OCI-LY7 (cell line): ENCODE measurements at regions not wholly inside any gene's neighbourhood (a gene's known extent, or its start where the extent isn't known, plus 50 kb on each side); places are given as distances from the start of the nearest gene placed in this dataset.

Experiments used
- BruUV-seq: library from RNA; stranded (reverse); fragments of 400-500 nt; replicated peaks from 2 replicates; lab custom pipeline; 2021; lab: Mats Ljungman, UMichigan
- CTCF ChIA-PET: fragments of 300-600 bp; sonication (Branson Sonifier 250); formaldehyde crosslinking; loops from one replicate; lab custom pipeline; 2022; ENCODE audit warnings: antibody characterized with exemption; ENCODE audit not compliant: unreplicated experiment; lab: Charles Lee
- POLR2A ChIA-PET: fragments of 300-600 bp; sonication (Branson Sonifier 250); formaldehyde crosslinking; loops from one replicate; lab custom pipeline; 2022; ENCODE audit warnings: antibody characterized with exemption; lab: Charles Lee
- DNase-seq: peaks from one replicate; pipeline ENCODE4 v3.0.0-alpha.2; 2015; ENCODE audit warnings: low spot score
- H2AFZ ChIP-seq: fragments of 200-600 bp; sonication (generic), shearing (Covaris generic); 2 replicates; pipeline ENCODE4 v1.6.1; 2014; ENCODE audit warnings: mild to moderate bottlenecking, antibody characterized with exemption, low read length, moderate library complexity
- H3K27ac ChIP-seq: fragments of 200-600 bp; sonication (generic); 2 replicates; pipeline ENCODE4 v1.5.1; 2014; ENCODE audit warnings: mixed run types, low read depth, mild to moderate bottlenecking, moderate library complexity, low read length, inconsistent platforms; ENCODE audit not compliant: poor library complexity, severe bottlenecking
- H3K36me3 ChIP-seq: fragments of 200-600 bp; sonication (generic); 2 replicates; pipeline ENCODE4 v1.6.1; 2014; ENCODE audit warnings: mild to moderate bottlenecking, antibody characterized with exemption, low read length, moderate library complexity, mixed read lengths; ENCODE audit not compliant: insufficient read depth
- H3K4me1 ChIP-seq: fragments of 200-600 bp; sonication (generic); 2 replicates; pipeline ENCODE4 v1.5.1; 2014; ENCODE audit warnings: mild to moderate bottlenecking, low read length; ENCODE audit not compliant: insufficient read depth, poor library complexity, severe bottlenecking
- H3K4me2 ChIP-seq: fragments of 200-600 bp; sonication (generic); 2 replicates; pipeline ENCODE4 v1.6.1; 2014; ENCODE audit warnings: mild to moderate bottlenecking, low read length
- H3K4me3 ChIP-seq: fragments of 200-600 bp; sonication (generic); 2 replicates; pipeline ENCODE4 v1.5.1; 2014; ENCODE audit warnings: mild to moderate bottlenecking, low read depth, low read length; ENCODE audit not compliant: poor library complexity, severe bottlenecking
- H3K79me2 ChIP-seq: fragments of 200-600 bp; sonication (generic); 2 replicates; pipeline ENCODE4 v1.6.1; 2016; ENCODE audit warnings: low read depth, mild to moderate bottlenecking, low read length, moderate library complexity, mixed read lengths; ENCODE audit not compliant: insufficient read depth
- H3K9me2 ChIP-seq: fragments of 200-600 bp; sonication (generic); 2 replicates; pipeline ENCODE4 v1.6.1; 2016; ENCODE audit warnings: mild to moderate bottlenecking, low read length, mixed read lengths; ENCODE audit not compliant: insufficient read depth
- H3K9me3 ChIP-seq: fragments of 200-600 bp; sonication (generic); 2 replicates; pipeline ENCODE4 v1.6.1; 2014; ENCODE audit warnings: mild to moderate bottlenecking, mixed run types, low read length, mixed read lengths
- H4K20me1 ChIP-seq: fragments of 200-600 bp; sonication (generic); 2 replicates; pipeline ENCODE4 v1.6.1; 2014; ENCODE audit warnings: mild to moderate bottlenecking, antibody characterized with exemption, low read length, moderate library complexity, mixed read lengths; ENCODE audit not compliant: insufficient read depth
- CTCF ChIP-seq: fragments of 200-600 bp; sonication (generic); conservative IDR thresholded peaks from 2 replicates; pipeline ENCODE4 v1.5.1; 2014; ENCODE audit warnings: mild to moderate bottlenecking, antibody characterized with exemption, low read length, moderate library complexity, mixed read lengths
- EZH2phosphoT487 ChIP-seq: fragments of 200-600 bp; sonication (generic); IDR thresholded peaks from 2 replicates; pipeline ENCODE4 v1.6.1; 2018; ENCODE audit warnings: low read depth, borderline replicate concordance, mild to moderate bottlenecking, mixed run types, antibody characterized with exemption, low read length, moderate library complexity, mixed read lengths
- intact Hi-C: fragments of 100-400 bp; cut with micrococcal nuclease; formaldehyde crosslinking; loops from one replicate; pipeline ENCODE4 v1.10.0; 2022; ENCODE audit not compliant: unreplicated experiment

DNA sequence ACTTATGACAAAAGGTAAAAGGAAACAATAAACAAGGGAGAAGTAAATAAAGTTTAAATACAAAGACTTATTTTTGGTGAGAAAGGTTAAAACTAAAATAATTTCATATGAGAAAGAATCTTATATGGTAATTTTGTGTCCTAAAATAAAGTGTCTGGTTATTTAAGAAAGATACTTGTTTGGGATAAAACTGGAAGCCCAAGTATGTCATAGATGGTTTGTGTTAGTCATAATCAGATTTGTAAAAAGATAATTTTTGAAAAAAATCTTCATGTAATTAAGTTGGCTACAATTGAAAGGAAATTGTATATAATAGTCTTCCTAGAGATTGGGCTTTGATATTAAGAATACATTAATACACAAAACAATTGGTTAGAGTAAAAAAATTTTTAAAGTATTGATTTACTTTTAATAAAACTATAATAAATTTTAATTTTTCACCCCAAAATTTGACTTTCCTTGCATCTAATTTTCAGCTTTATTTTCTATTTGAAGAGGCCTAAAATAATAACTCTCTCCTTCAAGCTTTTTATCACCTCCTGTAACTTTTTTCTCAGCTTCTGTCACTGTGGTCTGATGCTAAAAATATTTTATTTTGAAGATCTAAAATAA lies 315.6 kb downstream of the SLITRK5 start:
- Histone ChIP-seq H3K9me2 (no peaks in the 10 kb centered on the region), H3K36me3 (no peaks in the 10 kb centered on the region), H3K4me3 (no peak overlapping the region), H2AFZ (no peak overlapping the region), H3K9me3 (peaks cover 11% of the 10 kb centered on the region), H3K4me2 (no peak overlapping the region), H3K79me2 (no peaks in the 10 kb centered on the region), H3K4me1 (no peaks in the 10 kb centered on the region), H4K20me1 (no peaks in the 10 kb centered on the region), H3K27ac (no peak overlapping the region)
- intact Hi-C loops, result no loop called here
- no peak for DNase-seq
- BruUV-seq, result no TSS peak
- POLR2A ChIA-PET, result no interaction called here
- TF ChIP-seq EZH2phosphoT487 (no peak), CTCF (no peak)
- CTCF ChIA-PET, result no interaction called here

DNA sequence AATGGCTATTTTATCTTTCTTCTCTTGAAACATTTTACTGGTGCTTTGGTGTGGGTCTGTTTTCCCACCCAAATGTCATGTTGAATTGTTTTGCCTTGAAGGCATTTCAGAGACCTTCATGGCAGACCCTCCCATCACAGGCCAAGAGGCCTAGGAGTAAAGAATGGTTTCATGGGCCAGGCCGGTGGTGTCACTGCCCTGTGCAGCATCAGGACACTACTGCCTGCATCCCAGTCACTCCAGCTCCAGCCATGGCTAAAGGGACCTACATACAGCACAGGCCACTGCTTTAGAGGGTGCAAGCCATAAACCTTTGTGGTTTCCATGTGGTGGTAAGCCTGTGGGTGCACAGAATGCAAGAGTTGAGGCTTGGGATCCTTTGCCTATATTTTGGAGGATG lies 326.9 kb downstream of the SLITRK5 start:
- DNase-seq, result no peak
- TF ChIP-seq CTCF (no peak), EZH2phosphoT487 (no peak)
- ChIA-PET CTCF (no interaction called here), POLR2A (interaction anchor here (0.7 kb wide), 1 partner anchor 23 kb away, joined by 4 read pairs; no protein-coding TSS in a partner anchor)
- H3K27ac ChIP-seq, result no peak overlapping the region
- no peak overlapping the region for H3K4me2 ChIP-seq
- intact Hi-C loops, result no loop called here
- no TSS peak for BruUV-seq
- no peaks in the 10 kb centered on the region for H3K79me2 ChIP-seq
- no peak overlapping the region for H3K4me3 ChIP-seq
- no peak overlapping the region for H2AFZ ChIP-seq
- no peaks in the 10 kb centered on the region for H3K9me3 ChIP-seq
- no peaks in the 10 kb centered on the region for H4K20me1 ChIP-seq
- no peaks in the 10 kb centered on the region for H3K9me2 ChIP-seq
- H3K36me3 ChIP-seq, result no peaks in the 10 kb centered on the region
- H3K4me1 ChIP-seq, result no peaks in the 10 kb centered on the region

DNA sequence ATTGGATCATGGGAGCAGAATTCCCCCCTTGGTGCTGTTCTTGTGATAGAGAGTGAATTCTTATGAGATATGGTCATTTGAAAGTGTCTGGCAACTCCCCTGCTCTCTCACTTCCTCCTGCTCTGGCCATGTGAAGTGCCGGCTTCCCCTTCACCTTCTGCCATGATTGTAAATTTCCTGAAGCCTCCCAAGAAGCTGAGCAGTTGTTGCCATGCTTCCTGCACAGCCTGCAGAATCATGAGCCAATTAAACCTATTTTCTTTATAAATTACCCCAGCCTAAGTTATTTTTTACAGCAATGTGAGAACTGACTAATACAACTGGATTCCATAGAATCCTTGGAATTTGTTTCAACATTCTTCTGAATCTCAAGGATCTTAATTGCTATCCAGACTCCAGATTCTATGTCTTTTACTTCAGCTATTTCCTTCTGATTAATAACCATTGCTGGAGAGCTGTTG lies 328.1 kb downstream of the SLITRK5 start:
- Histone ChIP-seq H3K4me1 (no peaks in the 10 kb centered on the region), H3K79me2 (no peaks in the 10 kb centered on the region), H3K4me2 (no peak overlapping the region), H3K36me3 (no peaks in the 10 kb centered on the region), H3K9me2 (no peaks in the 10 kb centered on the region), H2AFZ (no peak overlapping the region), H3K9me3 (no peaks in the 10 kb centered on the region), H4K20me1 (no peaks in the 10 kb centered on the region), H3K27ac (no peak overlapping the region), H3K4me3 (no peak overlapping the region)
- intact Hi-C loops, result no loop called here
- no TSS peak for BruUV-seq
- CTCF ChIA-PET, result interaction anchor here (0.6 kb wide), 1 partner anchor 1657 kb away, joined by 3 read pairs; no protein-coding TSS in a partner anchor
- TF ChIP-seq EZH2phosphoT487 (no peak), CTCF (no peak)
- POLR2A ChIA-PET, result interaction anchor here (0.6 to 1.2 kb wide), 2 partner anchors 8 to 113 kb away, joined by 3 to 7 read pairs; no protein-coding TSS in a partner anchor
- no peak for DNase-seq
